Aorta (tissue), 5 donors: ENCODE measurements at regions not wholly inside any gene's neighbourhood (a gene's known extent, or its start where the extent isn't known, plus 50 kb on each side); places are given as distances from the start of the nearest gene placed in this dataset.

Experiments used
- ATAC-seq: fragments of 200-7000 bp; cut with Tn5 transposase; one replicate; pipeline ENCODE4 v1.9.1; 2022; ENCODE audit warnings: moderate library complexity; ENCODE audit not compliant: low FRiP score
- DNase-seq, 2 donors: peaks; one replicate each; pipeline ENCODE4 v3.0.0-alpha.2; 2020
- H3K27ac ChIP-seq, 2 donors: one replicate each; pipeline ENCODE4 v1.5.1; 2013; ENCODE audit warnings: low read length in 2 of 2, mild to moderate bottlenecking in 2 of 2, moderate library complexity in 2 of 2, control low read depth in 1 of 2, inconsistent platforms in 1 of 2, low read depth in 1 of 2
- H3K27me3 ChIP-seq, 2 donors: one replicate each; pipeline ENCODE4 v1.6.1; 2013; ENCODE audit warnings: control low read depth in 1 of 2, low read length in 1 of 2, mild to moderate bottlenecking in 1 of 2, moderate library complexity in 1 of 2; ENCODE audit not compliant: insufficient read depth in 2 of 2, control insufficient read depth in 1 of 2
- H3K36me3 ChIP-seq, 2 donors: one replicate each; pipeline ENCODE4 v1.6.1; 2013; ENCODE audit warnings: control low read depth in 1 of 2, low read length in 1 of 2, mild to moderate bottlenecking in 1 of 2; ENCODE audit not compliant: insufficient read depth in 2 of 2, control insufficient read depth in 1 of 2
- H3K4me1 ChIP-seq, 2 donors: one replicate each; pipeline ENCODE4 v1.6.1; 2013; ENCODE audit warnings: low read length in 2 of 2, control low read depth in 1 of 2, mild to moderate bottlenecking in 1 of 2, moderate library complexity in 1 of 2; ENCODE audit not compliant: insufficient read depth in 2 of 2, control insufficient read depth in 1 of 2
- H3K4me3 ChIP-seq, 2 donors: one replicate each; pipeline ENCODE4 v1.5.1; 2013; ENCODE audit warnings: low read length in 2 of 2, control low read depth in 1 of 2, mild to moderate bottlenecking in 1 of 2
- H3K9me3 ChIP-seq: one replicate; pipeline ENCODE4 v1.6.1; 2013; ENCODE audit warnings: mild to moderate bottlenecking, low read length; ENCODE audit not compliant: control insufficient read depth
- WGBS, 2 donors: extraction: QIAGEN DNeasy Blood & Tissue Kit; methylation state at CpG; one replicate each; pipeline ENCODE4 v1.1.7; 2013; 5-methylcytosine and 5-hydroxymethylcytosine counted together
- intact Hi-C, 2 donors: fragments of 100-400 bp; cut with DNase I; formaldehyde crosslinking; loops; one replicate each; pipeline versions ENCODE4 v1.14.2 to v1.15.0; 2022
- donor health status: healthy with polysubstance abuse.
- donor health status: Bipolar disorder and iron deficiency.
- donor health status: DM: no; HTN: no; CAD: no.
- donor health status: DM: no; HTN: no; CAD: no.
- donor health status: DM: yes; HTN: yes; CAD: no.

GRCh38 chr14:97056086-97056485, 258.9 kb downstream of the VRK1 start:
- H3K9me3 ChIP-seq: peaks cover 1% of the 10 kb centered on the region
- no peak overlapping the region for H3K4me3 ChIP-seq
- no peak for ATAC-seq
- peaks cover 0 to 3% of the 10 kb centered on the region in 2 donors for H3K27me3 ChIP-seq
- 43 to 44% methylated on average over 6 of the region's 6 CpGs for WGBS, 2 donors
- H3K27ac ChIP-seq: no peak overlapping the region
- no peak for DNase-seq
- no peaks in the 10 kb centered on the region for H3K36me3 ChIP-seq
- intact Hi-C loops: no loop called here
- H3K4me1 ChIP-seq: no peaks in the 10 kb centered on the region

DNA sequence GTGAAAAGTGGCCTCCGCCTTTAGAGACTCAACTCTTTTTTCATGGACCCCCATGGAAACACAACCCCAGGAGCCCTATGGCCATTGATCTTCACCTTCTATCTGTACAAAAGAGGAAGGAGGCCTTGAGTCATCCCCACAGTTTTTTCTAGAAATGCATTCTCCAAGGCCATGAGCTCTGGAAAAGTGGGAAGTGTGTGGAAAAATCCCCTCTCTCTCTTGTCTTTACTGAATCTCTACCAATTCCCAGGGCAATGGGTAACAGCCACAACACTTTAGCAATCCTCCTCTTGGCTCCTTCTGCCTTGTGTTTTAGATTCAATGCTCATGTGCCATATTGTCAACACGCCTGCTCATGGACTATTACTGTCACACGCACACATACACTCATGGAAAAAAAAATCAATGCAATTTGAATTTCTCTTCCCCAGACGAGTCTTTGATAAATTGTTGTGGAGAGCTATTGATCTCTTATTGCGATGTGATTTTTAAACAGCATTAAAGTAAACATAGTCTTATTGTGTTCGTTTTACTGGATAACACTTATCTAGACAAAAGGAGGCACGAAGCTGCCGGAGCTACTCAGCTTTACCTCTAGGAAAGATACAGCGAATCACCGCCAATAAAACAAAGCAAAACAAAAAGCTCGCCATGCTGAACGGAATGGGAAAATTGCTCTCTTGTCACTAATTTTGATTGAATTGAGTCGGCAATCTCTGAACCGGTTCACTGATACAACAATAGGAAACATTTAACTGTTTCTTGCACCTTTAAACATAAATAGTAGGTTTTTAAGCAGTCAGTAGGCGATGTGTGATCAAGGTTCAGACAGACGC, 260.3 kb downstream of the VRK1 start:
- ATAC-seq: no peak
- no peaks in the 10 kb centered on the region for H3K4me1 ChIP-seq
- H3K27ac ChIP-seq: no peak overlapping the region
- intact Hi-C loops: no loop called here
- no peak overlapping the region for H3K4me3 ChIP-seq
- no peaks in the 10 kb centered on the region for H3K36me3 ChIP-seq
- no peaks in the 10 kb centered on the region for H3K9me3 ChIP-seq
- no peaks in the 10 kb centered on the region for H3K27me3 ChIP-seq
- WGBS, 2 donors: 79 to 80% methylated on average over 16 of the region's 16 CpGs
- no peak for DNase-seq

DNA sequence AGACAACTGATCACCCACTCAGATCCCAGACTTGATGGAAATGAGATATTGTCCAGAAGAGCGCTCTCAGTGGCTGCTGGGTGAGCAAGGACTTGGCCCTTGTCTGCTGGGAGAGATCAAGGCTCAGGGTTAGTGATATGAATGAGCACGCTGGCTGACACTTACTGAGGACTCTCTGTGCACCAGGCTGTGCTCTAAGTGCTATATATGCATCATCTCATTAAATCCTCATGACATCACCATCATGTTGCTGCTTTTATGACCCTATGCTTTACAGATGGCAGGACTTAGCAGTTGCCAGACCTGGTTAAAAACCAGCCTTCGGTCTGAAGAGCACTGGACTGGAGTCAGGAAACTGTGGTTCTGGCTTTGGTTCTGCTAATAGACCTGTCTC, 260.9 kb downstream of the VRK1 start:
- DNase-seq (no peak), ATAC-seq (no peak)
- Histone ChIP-seq H3K4me1 (no peaks in the 10 kb centered on the region), H3K9me3 (no peaks in the 10 kb centered on the region), H3K27ac (no peak overlapping the region), H3K27me3 (no peaks in the 10 kb centered on the region), H3K4me3 (no peak overlapping the region), H3K36me3 (no peaks in the 10 kb centered on the region)
- WGBS, 2 donors: 77 to 81% methylated on average over 3 of the region's 3 CpGs
- intact Hi-C loops: no loop called here

- WGBS, 2 donors: 83 to 86% methylated on average over 2 of the region's 2 CpGs
- no peak for DNase-seq
- ATAC-seq: no peak
- no peaks in the 10 kb centered on the region for H3K36me3 ChIP-seq
- no peak overlapping the region for H3K27ac ChIP-seq
- H3K27me3 ChIP-seq: no peaks in the 10 kb centered on the region
- peaks cover 2% of the 10 kb centered on the region for H3K9me3 ChIP-seq
- intact Hi-C loops: no loop called here
- no peaks in the 10 kb centered on the region for H3K4me1 ChIP-seq
- no peak overlapping the region for H3K4me3 ChIP-seq
These were observed 261.4 kb downstream of the VRK1 start for GRCh38 chr14:97058589-97058988.

- WGBS, 2 donors: 86% methylated on average over 14 of the region's 14 CpGs
- Histone ChIP-seq H3K9me3 (peaks cover 2% of the 10 kb centered on the region), H3K4me3 (no peak overlapping the region), H3K36me3 (no peaks in the 10 kb centered on the region), H3K4me1 (no peaks in the 10 kb centered on the region), H3K27ac (no peak overlapping the region), H3K27me3 (no peaks in the 10 kb centered on the region)
- intact Hi-C loops: no loop called here
- DNase-seq: peak in 1 of 2 donors; percentile 62
- ATAC-seq: no peak
These were observed 264.0 kb downstream of the VRK1 start for GRCh38 chr14:97061198-97061597.

GRCh38 chr14:97061714-97062113, 264.5 kb downstream of the VRK1 start:
- no peak for ATAC-seq
- 87 to 100% methylated on average over 1 of the region's 1 CpG for WGBS, 2 donors
- Histone ChIP-seq H3K4me1 (no peaks in the 10 kb centered on the region), H3K9me3 (peaks cover 2% of the 10 kb centered on the region), H3K27ac (no peak overlapping the region), H3K4me3 (no peak overlapping the region), H3K36me3 (no peaks in the 10 kb centered on the region), H3K27me3 (no peaks in the 10 kb centered on the region)
- intact Hi-C loops: no loop called here
- DNase-seq: no peak

- H3K27me3 ChIP-seq: no peaks in the 10 kb centered on the region
- intact Hi-C loops: no loop called here
- WGBS, 2 donors: 64 to 79% methylated on average over 7 of the region's 7 CpGs
These were observed 268.3 kb downstream of the VRK1 start for GRCh38 chr14:97065305-97066067.

GRCh38 chr14:97066068-97066899, 269.1 kb downstream of the VRK1 start:
- ATAC-seq: no peak
- Histone ChIP-seq H3K9me3 (peaks cover 2% of the 10 kb centered on the region), H3K36me3 (no peaks in the 10 kb centered on the region), H3K27ac (no peak overlapping the region), H3K4me1 (no peaks in the 10 kb centered on the region), H3K27me3 (no peaks in the 10 kb centered on the region), H3K4me3 (no peak overlapping the region)
- no peak for DNase-seq
- intact Hi-C loops: no loop called here
- WGBS, 2 donors: 60 to 68% methylated on average over 6 of the region's 6 CpGs

More at GRCh38 chr14:97065305-97066067, 268.3 kb downstream of the VRK1 start:
- no peak overlapping the region for H3K27ac ChIP-seq
- H3K9me3 ChIP-seq: peaks cover 2% of the 10 kb centered on the region
- ATAC-seq (no peak), DNase-seq (no peak)
- no peak overlapping the region for H3K4me3 ChIP-seq
- H3K4me1 ChIP-seq: no peaks in the 10 kb centered on the region
- H3K36me3 ChIP-seq: no peaks in the 10 kb centered on the region
